ENCODE measurements at regions not wholly inside any gene's neighbourhood (a gene's known extent, or its start where the extent isn't known, plus 50 kb on each side); places are given as distances from the start of the nearest gene placed in this dataset.

DNA sequence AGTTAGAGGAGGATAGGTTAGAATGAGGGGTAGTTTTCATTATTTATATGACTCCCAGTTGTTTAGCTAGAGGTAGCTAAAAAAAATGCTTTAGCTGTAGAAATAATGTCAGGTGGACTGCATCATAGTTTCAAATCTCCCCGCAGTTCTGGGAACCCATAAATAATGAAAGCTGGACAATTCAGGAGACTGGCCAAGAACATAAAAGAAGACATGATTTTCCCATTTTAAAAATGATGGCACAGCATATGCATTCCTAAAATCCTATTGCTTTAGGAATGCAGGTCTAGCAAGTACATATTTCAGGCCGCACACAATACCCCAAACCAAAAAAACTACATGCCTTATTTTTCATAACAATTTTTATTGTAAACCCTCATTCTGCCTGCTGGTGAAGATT lies 143.3 kb downstream of the CTH start:
- TF ChIP-seq, protein P1, sequence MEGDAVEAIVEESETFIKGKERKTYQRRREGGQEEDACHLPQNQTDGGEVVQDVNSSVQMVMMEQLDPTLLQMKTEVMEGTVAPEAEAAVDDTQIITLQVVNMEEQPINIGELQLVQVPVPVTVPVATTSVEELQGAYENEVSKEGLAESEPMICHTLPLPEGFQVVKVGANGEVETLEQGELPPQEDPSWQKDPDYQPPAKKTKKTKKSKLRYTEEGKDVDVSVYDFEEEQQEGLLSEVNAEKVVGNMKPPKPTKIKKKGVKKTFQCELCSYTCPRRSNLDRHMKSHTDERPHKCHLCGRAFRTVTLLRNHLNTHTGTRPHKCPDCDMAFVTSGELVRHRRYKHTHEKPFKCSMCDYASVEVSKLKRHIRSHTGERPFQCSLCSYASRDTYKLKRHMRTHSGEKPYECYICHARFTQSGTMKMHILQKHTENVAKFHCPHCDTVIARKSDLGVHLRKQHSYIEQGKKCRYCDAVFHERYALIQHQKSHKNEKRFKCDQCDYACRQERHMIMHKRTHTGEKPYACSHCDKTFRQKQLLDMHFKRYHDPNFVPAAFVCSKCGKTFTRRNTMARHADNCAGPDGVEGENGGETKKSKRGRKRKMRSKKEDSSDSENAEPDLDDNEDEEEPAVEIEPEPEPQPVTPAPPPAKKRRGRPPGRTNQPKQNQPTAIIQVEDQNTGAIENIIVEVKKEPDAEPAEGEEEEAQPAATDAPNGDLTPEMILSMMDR (IDR thresholded peaks at IDR 0.05) = no peak
- TF ChIP-seq POLR2A (IDR thresholded peaks at IDR 0.05) = no peak

Data from gastroesophageal sphincter (tissue), 3 donors.